GM12872 (cell line): ENCODE measurements at regions not wholly inside any gene's neighbourhood (a gene's known extent, or its start where the extent isn't known, plus 50 kb on each side); places are given as distances from the start of the nearest gene placed in this dataset.

ENCODE experiments used
- CTCF ChIP-seq: IDR thresholded peaks from 3 replicates; pipeline ENCODE4 v1.5.1; 2011; ENCODE audit warnings: low read depth, mild to moderate bottlenecking, low read length, moderate library complexity; ENCODE audit not compliant: insufficient read depth

- no peak for TF ChIP-seq CTCF
Observed at GRCh38 chr20:60959971-60960370, 292.1 kb upstream of the CDH4 start.

- TF ChIP-seq CTCF: no peak
Observed at GRCh38 chr20:60960500-60960899, 291.6 kb upstream of the CDH4 start.

GRCh38 chr20:60961551-60961950 lies 290.5 kb upstream of the CDH4 start:
- no peak for TF ChIP-seq CTCF

GRCh38 chr20:60962367-60963045 lies 289.6 kb upstream of the CDH4 start:
- no peak for TF ChIP-seq CTCF

GRCh38 chr20:60963146-60963545 lies 288.9 kb upstream of the CDH4 start:
- no peak for TF ChIP-seq CTCF

GRCh38 chr20:60964911-60965310 lies 287.1 kb upstream of the CDH4 start:
- TF ChIP-seq CTCF: no peak

- TF ChIP-seq CTCF: no peak
Observed at GRCh38 chr20:60966031-60966430, 286.0 kb upstream of the CDH4 start.
